AG10803 (cell line): ENCODE measurements at regions not wholly inside any gene's neighbourhood (a gene's known extent, or its start where the extent isn't known, plus 50 kb on each side); places are given as distances from the start of the nearest gene placed in this dataset.

ENCODE experiments used
- DNase-seq: peaks from one replicate; pipeline ENCODE4 v3.0.0; 2010; ENCODE audit warnings: low read depth
- H3K4me3 ChIP-seq: 2 replicates; pipeline ENCODE4 v1.5.1; 2011; ENCODE audit warnings: mild to moderate bottlenecking, low read length, control low read depth
- CTCF ChIP-seq: conservative IDR thresholded peaks from 2 replicates; pipeline ENCODE4 v1.5.1; 2011; ENCODE audit warnings: mild to moderate bottlenecking, low read length, control low read depth, inconsistent platforms

GRCh38 chr7:39896840-39897239 is 53.2 kb upstream of the CDK13 start:
- no peak for TF ChIP-seq CTCF
- no peak for DNase-seq
- H3K4me3 ChIP-seq = no peak overlapping the region

GRCh38 chr7:39898867-39899266 is 51.2 kb upstream of the CDK13 start:
- DNase-seq = no peak
- no peak overlapping the region for H3K4me3 ChIP-seq
- TF ChIP-seq CTCF = no peak
